Erythroblast (primary cell): ENCODE measurements at regions not wholly inside any gene's neighbourhood (a gene's known extent, or its start where the extent isn't known, plus 50 kb on each side); places are given as distances from the start of the nearest gene placed in this dataset.

Source experiments
- GATA1 ChIP-seq: IDR thresholded peaks from 2 replicates; pipeline ENCODE4 v1.6.1; 2011; ENCODE audit warnings: low read depth, mild to moderate bottlenecking, control low read depth, low read length, moderate library complexity
- POLR2A ChIP-seq: IDR thresholded peaks from 2 replicates; pipeline ENCODE4 v1.6.1; 2011; ENCODE audit warnings: mild to moderate bottlenecking, low read length

DNA sequence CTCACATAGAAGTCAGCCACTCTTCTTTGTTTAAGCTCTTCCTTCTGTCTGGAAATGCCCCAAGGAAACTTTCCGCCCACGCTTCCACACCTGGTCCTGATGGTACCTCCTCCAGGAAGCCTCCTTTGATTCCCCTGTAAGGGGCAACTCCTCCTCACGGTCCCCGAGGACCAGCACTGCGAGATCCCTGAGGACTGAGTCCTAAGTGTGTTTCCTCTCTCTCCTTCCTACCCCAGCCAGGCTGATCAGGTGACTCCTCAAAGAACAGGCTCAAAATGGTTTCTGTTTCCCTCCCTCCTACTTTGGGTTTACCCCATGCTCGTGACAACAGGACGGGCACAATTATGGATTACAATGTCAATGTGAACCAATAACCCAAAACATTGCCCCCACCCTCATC is 63.0 kb upstream of the MED9 start:
- TF ChIP-seq POLR2A, result no peak
- no peak for TF ChIP-seq GATA1
